HG02840 (cell line): ENCODE measurements at regions not wholly inside any gene's neighbourhood (a gene's known extent, or its start where the extent isn't known, plus 50 kb on each side); places are given as distances from the start of the nearest gene placed in this dataset.

Experiments used
- ATAC-seq: cut with Tn5 transposase; IDR thresholded peaks from one replicate; pipeline ENCODE4 v1.9.1; 2021; ENCODE audit warnings: mild to moderate bottlenecking, moderate library complexity, moderate number of reproducible peaks; ENCODE audit not compliant: unreplicated experiment, low FRiP score

- ATAC-seq = no peak
Measured at GRCh38 chr5:71939452-71940230, 167.6 kb upstream of the MAP1B start.

DNA sequence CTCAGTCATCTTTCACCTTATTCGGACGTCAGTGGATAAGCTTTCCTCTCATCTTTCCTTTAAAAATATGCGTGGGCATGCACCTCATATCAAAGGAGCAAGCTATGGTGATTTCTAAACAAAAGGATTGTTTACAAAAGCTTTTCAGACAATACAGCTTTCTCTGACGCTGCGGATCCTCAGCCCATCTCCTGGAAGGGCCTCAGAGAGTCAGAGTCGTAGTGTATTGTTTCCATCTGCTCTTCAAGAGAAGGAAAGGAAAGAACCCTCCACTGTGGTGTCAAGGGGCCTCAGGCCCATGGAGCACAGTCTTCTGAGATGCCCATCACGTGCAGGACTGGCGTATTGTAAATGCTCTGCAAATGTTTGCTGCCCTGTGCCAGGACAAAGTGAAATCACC lies 163.4 kb upstream of the MAP1B start:
- no peak for ATAC-seq

GRCh38 chr5:71945436-71945835 lies 161.8 kb upstream of the MAP1B start:
- no peak for ATAC-seq

DNA sequence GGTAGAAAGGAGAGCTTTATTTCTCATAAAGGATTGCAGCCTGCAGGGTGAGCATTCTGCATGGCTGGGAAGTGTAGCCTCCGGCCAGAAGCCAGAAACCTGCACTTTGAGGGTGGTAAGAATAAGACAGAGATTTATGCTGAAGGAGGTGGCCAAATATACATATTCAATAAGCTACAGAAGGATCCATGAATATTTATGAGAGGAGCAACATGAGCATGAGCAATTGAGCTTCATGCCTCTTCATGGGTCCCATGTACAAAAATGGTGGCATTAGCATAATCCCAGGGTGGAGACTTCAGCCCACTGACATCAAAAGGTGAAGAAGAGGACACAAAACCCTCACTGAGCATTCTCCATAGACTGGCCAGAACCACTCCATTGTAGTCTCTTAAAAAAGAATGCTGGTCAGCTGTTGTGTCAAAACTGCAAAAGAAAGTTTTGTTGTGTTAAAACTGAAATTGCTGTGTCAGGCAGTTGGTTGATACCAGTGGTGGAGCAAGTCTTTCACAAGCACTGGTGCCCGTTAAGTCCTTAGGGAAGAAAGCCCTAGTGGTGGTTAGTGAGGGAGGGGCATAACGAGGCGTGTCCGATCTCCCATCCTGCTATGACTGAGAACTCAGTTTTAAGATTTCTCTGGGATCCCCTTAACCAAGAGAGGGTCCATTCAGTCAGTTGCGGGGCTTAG lies 160.8 kb upstream of the MAP1B start:
- ATAC-seq = no peak

DNA sequence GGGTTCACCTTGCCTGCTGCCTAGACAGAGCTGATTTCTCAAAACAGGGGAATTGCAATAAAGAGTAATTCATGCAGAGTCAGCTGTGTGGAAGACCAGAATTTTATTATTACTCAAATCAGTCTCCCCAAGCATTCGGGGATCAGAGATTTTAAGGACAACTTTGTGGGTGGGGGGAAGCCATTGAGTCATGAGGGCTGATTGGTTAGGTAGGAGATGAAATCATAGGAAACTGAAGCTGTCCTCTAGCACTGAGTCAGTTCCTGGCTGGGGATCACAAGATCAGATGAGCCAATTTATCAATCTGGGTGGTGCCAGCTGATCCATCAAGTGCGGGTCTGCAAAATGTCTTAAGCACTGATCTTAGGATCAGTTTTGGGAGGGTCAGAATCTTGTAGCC lies 159.1 kb upstream of the MAP1B start:
- no peak for ATAC-seq

GRCh38 chr5:71949772-71950171 lies 157.5 kb upstream of the MAP1B start:
- no peak for ATAC-seq

- no peak for ATAC-seq
Measured at GRCh38 chr5:71953866-71954265, 153.4 kb upstream of the MAP1B start.

DNA sequence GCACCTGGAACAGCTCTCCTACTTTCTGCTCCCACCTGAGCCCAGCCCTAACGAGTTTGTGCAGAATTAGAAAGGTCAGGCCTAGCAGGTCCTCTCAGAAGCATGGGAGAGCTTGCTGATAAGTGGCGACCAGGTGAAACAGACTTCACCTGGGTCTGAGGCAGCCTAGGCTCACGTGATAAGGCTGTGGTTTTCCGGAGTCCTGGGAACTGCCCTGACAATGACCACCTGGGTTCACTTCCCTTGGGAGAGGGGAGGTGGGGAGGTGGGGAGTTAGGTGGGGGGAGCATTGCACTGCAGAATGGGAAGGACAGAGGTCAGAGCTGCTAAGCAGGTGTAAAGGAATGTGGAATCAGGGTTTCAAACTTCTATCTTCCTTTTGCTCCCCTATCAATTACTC lies 152.9 kb upstream of the MAP1B start:
- no peak for ATAC-seq

- ATAC-seq = no peak
Measured at GRCh38 chr5:71955723-71956122, 151.6 kb upstream of the MAP1B start.

DNA sequence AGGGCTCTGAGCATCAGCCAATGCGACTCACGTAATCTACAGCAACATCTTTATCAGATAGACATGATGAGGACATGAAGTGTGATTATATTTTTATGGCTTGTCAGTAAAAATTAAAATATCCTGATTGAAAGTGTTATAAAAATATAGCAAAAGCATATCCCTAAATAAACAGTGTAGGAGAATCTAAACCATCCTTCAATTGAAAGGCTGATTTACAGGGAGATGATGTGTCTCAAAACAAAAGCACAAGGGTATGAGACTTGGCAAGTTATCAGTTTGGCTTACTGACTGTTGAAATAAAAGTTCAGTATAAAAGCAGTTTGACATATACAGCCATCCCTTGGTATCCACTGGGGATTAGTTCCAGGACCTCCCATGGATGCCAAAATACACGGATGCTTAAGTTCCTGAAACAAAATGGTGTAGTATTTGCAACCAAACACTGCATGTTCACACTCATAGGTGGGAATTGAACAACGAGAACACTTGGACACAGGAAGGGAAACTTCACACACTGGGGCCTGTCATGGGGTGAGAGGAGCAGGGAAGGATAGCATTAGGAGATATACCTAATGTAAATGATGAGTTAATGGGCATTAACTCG lies 149.9 kb upstream of the MAP1B start:
- no peak for ATAC-seq

- no peak for ATAC-seq
Measured at GRCh38 chr5:71960195-71960594, 147.1 kb upstream of the MAP1B start.

DNA sequence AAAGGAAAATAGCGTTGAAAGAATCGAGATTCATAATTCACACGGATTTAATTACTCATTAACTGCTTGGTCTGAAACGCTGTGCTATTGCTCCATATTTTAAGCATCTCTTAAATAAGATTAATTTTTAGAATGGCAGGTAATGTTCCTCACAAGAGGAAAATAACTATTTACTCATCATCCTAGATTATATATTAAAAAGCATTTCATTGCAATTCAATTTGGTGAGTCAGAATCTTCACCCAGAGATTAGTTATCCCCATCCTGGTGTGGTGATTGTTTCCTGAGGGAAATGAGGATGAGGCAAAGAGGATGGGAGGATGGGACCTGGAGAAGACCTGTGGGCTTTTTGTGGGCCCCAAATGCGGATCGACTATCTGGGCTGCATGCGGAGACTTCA lies 145.5 kb upstream of the MAP1B start:
- ATAC-seq = no peak

- ATAC-seq = no peak
Measured at GRCh38 chr5:71969460-71969859, 137.8 kb upstream of the MAP1B start.

GRCh38 chr5:71971862-71972261 lies 135.4 kb upstream of the MAP1B start:
- ATAC-seq = no peak

- no peak for ATAC-seq
Measured at GRCh38 chr5:71972777-71973473, 134.3 kb upstream of the MAP1B start.

GRCh38 chr5:71973563-71973962 lies 133.7 kb upstream of the MAP1B start:
- no peak for ATAC-seq

GRCh38 chr5:71974165-71974564 lies 133.1 kb upstream of the MAP1B start:
- ATAC-seq = no peak

DNA sequence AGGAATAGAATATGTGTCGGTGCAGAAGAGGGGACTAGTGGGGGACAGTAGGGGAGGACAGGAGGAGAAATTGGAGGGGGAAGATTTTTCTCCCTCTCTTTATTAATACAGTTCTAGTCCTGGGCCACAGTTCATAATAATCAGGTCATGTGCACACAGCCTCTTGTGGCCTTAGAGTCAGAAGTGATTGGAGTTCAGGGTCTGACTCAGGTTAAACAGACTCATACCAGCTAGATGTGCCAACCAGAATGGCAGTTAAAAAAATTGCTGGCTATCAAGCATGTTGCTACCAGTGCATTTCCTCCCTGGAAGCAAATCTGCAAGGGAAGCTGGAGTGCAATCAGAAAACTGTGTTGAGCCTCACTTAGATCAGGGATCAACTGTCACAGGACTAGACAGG lies 132.7 kb upstream of the MAP1B start:
- ATAC-seq = no peak

DNA sequence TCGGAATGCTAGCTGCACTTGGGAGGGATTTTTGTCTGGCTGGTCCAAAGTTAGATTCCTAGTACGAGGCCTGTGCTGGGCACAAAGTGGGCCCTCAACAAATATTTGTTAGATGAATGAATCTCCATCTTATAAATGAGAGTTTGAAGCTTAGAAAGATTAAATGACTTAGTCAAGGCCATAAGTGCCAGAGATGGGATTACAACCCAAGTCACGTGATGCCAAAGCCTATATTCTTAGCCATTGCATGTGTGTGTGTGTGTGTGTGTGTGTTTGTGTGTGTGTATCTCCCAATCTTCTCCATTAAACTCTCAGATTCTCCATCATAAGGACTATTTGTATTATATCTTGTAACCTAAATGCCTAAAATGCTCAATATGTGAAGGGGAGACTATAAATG lies 130.8 kb upstream of the MAP1B start:
- ATAC-seq = no peak

- ATAC-seq = no peak
Measured at GRCh38 chr5:71977311-71977710, 130.0 kb upstream of the MAP1B start.

DNA sequence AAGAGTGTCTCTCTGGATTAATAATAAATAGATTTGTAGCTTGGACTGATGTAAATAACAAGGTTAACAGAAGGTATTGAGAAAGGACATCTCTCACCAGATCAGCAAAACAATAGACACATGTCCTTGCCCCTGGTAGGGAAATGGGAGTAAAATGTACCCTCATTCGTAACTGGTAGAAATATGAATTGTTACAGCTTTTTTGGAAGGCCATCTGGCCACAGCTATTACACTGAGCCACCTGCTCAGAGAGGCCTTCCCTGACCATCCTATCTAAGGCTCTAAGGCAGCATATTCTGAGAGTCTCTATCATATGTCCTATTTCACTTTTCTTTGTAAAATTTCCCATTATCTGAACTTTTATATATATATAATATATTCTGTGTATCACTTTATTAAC lies 129.1 kb upstream of the MAP1B start:
- no peak for ATAC-seq
